Glutamatergic neuron (in vitro differentiated cells): ENCODE measurements at regions not wholly inside any gene's neighbourhood (a gene's known extent, or its start where the extent isn't known, plus 50 kb on each side); places are given as distances from the start of the nearest gene placed in this dataset.
"Not testable (repeated sequence)": the region's sequence is repeated elsewhere in the genome, so short reads cannot be mapped to it uniquely, and the experiment has no call there.

Source experiments
- DNase-seq: peaks from one replicate; pipeline ENCODE4 v3.0.0; 2022
- H3K27ac Mint-ChIP-seq: one replicate; pipeline ENCODE4 v1.8.0; 2020; ENCODE audit warnings: mild to moderate bottlenecking, mixed read lengths, inconsistent platforms; ENCODE audit not compliant: unreplicated experiment
- H3K27me3 Mint-ChIP-seq: one replicate; pipeline ENCODE4 v1.8.0; 2020; ENCODE audit warnings: mild to moderate bottlenecking, moderate library complexity, mixed read lengths, inconsistent platforms; ENCODE audit not compliant: unreplicated experiment
- H3K36me3 Mint-ChIP-seq: one replicate; pipeline ENCODE4 v1.8.0; 2020; ENCODE audit warnings: mild to moderate bottlenecking, mixed read lengths, inconsistent platforms; ENCODE audit not compliant: unreplicated experiment
- H3K4me1 Mint-ChIP-seq: one replicate; pipeline ENCODE4 v1.8.0; 2020; ENCODE audit warnings: mild to moderate bottlenecking, low read depth, mixed read lengths, inconsistent platforms; ENCODE audit not compliant: unreplicated experiment
- H3K4me3 Mint-ChIP-seq: one replicate; pipeline ENCODE4 v1.8.0; 2020; ENCODE audit warnings: mild to moderate bottlenecking, mixed read lengths, inconsistent platforms; ENCODE audit not compliant: unreplicated experiment
- H3K9me3 Mint-ChIP-seq: one replicate; pipeline ENCODE4 v1.8.0; 2020; ENCODE audit warnings: mild to moderate bottlenecking, moderate library complexity, mixed read lengths, inconsistent platforms; ENCODE audit not compliant: unreplicated experiment
- CTCF ChIP-seq: fragments of 200-600 bp; sonication (generic); IDR thresholded peaks from one replicate; pipeline ENCODE4 v1.5.0; 2021; ENCODE audit not compliant: partially characterized antibody, unreplicated experiment

- Mint-ChIP-seq H3K4me3 (no peak overlapping the region), H3K9me3 (peaks cover 4% of the 10 kb centered on the region), H3K4me1 (no peaks in the 10 kb centered on the region), H3K36me3 (no peaks in the 10 kb centered on the region), H3K27me3 (no peaks in the 10 kb centered on the region), H3K27ac (no peak overlapping the region)
- TF ChIP-seq CTCF, result no peak
- no peak for DNase-seq
Observed at GRCh38 chr6:133806382-133807140, 82.4 kb upstream of the TCF21 start.

- no peak for DNase-seq
- H3K9me3 Mint-ChIP-seq, result peaks cover 4% of the 10 kb centered on the region
Observed at GRCh38 chr6:133807501-133807900, 81.4 kb upstream of the TCF21 start.

GRCh38 chr6:133809406-133809805 is 79.5 kb upstream of the TCF21 start:
- no peak for TF ChIP-seq CTCF
- Mint-ChIP-seq H3K4me3 (no peak overlapping the region), H3K27me3 (peaks cover 2% of the 10 kb centered on the region), H3K36me3 (no peaks in the 10 kb centered on the region), H3K9me3 (peaks cover 4% of the 10 kb centered on the region), H3K4me1 (no peaks in the 10 kb centered on the region), H3K27ac (no peak overlapping the region)
- DNase-seq, result no peak

More at GRCh38 chr6:133807501-133807900, 81.4 kb upstream of the TCF21 start:
- no peaks in the 10 kb centered on the region for H3K36me3 Mint-ChIP-seq
- H3K4me1 Mint-ChIP-seq, result no peaks in the 10 kb centered on the region
- H3K27ac Mint-ChIP-seq, result no peak overlapping the region
- no peaks in the 10 kb centered on the region for H3K27me3 Mint-ChIP-seq
- no peak overlapping the region for H3K4me3 Mint-ChIP-seq
- TF ChIP-seq CTCF, result no peak

- no peak for TF ChIP-seq CTCF
- Mint-ChIP-seq H3K4me3 (no peak overlapping the region), H3K27me3 (peaks cover 2% of the 10 kb centered on the region), H3K36me3 (no peaks in the 10 kb centered on the region), H3K4me1 (no peaks in the 10 kb centered on the region), H3K27ac (no peak overlapping the region), H3K9me3 (peaks cover 2% of the 10 kb centered on the region)
- no peak for DNase-seq
Observed at GRCh38 chr6:133811557-133811956, 77.4 kb upstream of the TCF21 start.

- H3K36me3 Mint-ChIP-seq, DNase-seq, H3K4me3 Mint-ChIP-seq, H3K27ac Mint-ChIP-seq, H3K27me3 Mint-ChIP-seq, H3K4me1 Mint-ChIP-seq, H3K9me3 Mint-ChIP-seq: not testable (repeated sequence)
Observed at GRCh38 chr6:133812446-133812845, 76.5 kb upstream of the TCF21 start.
